ENCODE measurements at regions not wholly inside any gene's neighbourhood (a gene's known extent, or its start where the extent isn't known, plus 50 kb on each side); places are given as distances from the start of the nearest gene placed in this dataset.

GRCh38 chr7:10212649-10213048 is 761.0 kb upstream of the PHF14 start:
- Histone ChIP-seq H3K4me1 (ENCODE audit: insufficient read depth, low read length, severe bottlenecking) (no peaks in the 10 kb centered on the region), H3K27me3 (ENCODE audit: insufficient read depth, low read length) (no peaks in the 10 kb centered on the region), H3K9me2 (ENCODE audit: low read depth, low read length) (no peaks in the 10 kb centered on the region), H3K9me3 (ENCODE audit: low read length) (no peaks in the 10 kb centered on the region), H3F3A (ENCODE audit: insufficient read depth, low read length) (no peaks in the 10 kb centered on the region), H3K9ac (ENCODE audit: low read length) (no peak overlapping the region), H4K20me1 (ENCODE audit: insufficient read depth, low read length) (no peaks in the 10 kb centered on the region), H3K27ac (ENCODE audit: low read depth, low read length, poor library complexity, severe bottlenecking) (no peak overlapping the region), H3K4me2 (ENCODE audit: low read length) (no peak overlapping the region), H3K36me3 (ENCODE audit: insufficient read depth, low read length) (no peaks in the 10 kb centered on the region; the same call in 1 of the 2 replicates), H3K4me3 (ENCODE audit: low read depth, low read length, poor library complexity, severe bottlenecking) (no peak overlapping the region), H3K79me2 (ENCODE audit: insufficient read depth, low read length) (no peaks in the 10 kb centered on the region), H2AFZ (ENCODE audit: low read length) (no peak overlapping the region)
- no peak for TF ChIP-seq CTCF (IDR thresholded peaks at IDR 0.05; ENCODE audit: low read length)
- TF ChIP-seq EZH2 (IDR thresholded peaks at IDR 0.05; ENCODE audit: borderline replicate concordance, low read length): no peak

DNA sequence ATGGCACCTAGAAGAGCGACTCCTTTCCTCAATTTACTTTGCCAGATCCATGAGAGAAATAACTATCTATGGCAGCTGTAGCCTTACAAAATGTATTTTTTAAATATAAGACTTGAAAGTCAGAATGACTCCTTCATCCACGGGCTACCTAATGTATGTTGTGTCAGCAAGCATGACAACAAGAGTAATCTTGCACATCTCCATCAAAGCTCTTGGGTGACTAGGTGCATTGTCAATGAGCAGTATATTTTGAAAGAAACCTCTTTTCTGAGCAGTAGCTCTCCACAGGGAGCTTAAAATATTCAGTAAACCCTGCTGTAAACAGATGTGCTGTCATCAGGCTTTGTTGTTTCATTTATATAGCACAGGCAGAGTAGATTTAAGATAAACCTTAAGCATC is 757.2 kb upstream of the PHF14 start:
- no peak overlapping the region for H2AFZ ChIP-seq (ENCODE audit: low read length)
- H3K4me2 ChIP-seq (ENCODE audit: low read length): no peak overlapping the region
- H3K27ac ChIP-seq (ENCODE audit: low read depth, low read length, poor library complexity, severe bottlenecking): no peak overlapping the region
- no peak overlapping the region for H3K9ac ChIP-seq (ENCODE audit: low read length)
- H4K20me1 ChIP-seq (ENCODE audit: insufficient read depth, low read length): no peaks in the 10 kb centered on the region
- no peak overlapping the region for H3K4me3 ChIP-seq (ENCODE audit: low read depth, low read length, poor library complexity, severe bottlenecking)
- no peaks in the 10 kb centered on the region for H3K9me3 ChIP-seq (ENCODE audit: low read length)
- no peak for TF ChIP-seq CTCF (IDR thresholded peaks at IDR 0.05; ENCODE audit: low read length)
- no peak for TF ChIP-seq EZH2 (IDR thresholded peaks at IDR 0.05; ENCODE audit: borderline replicate concordance, low read length)
- H3F3A ChIP-seq (ENCODE audit: insufficient read depth, low read length): no peaks in the 10 kb centered on the region
- H3K36me3 ChIP-seq (ENCODE audit: insufficient read depth, low read length): no peaks in the 10 kb centered on the region; the same call in 1 of the 2 replicates
- no peaks in the 10 kb centered on the region for H3K4me1 ChIP-seq (ENCODE audit: insufficient read depth, low read length, severe bottlenecking)
- H3K79me2 ChIP-seq (ENCODE audit: insufficient read depth, low read length): no peaks in the 10 kb centered on the region
- H3K27me3 ChIP-seq (ENCODE audit: insufficient read depth, low read length): no peaks in the 10 kb centered on the region
- no peaks in the 10 kb centered on the region for H3K9me2 ChIP-seq (ENCODE audit: low read depth, low read length)

- TF ChIP-seq EZH2 (IDR thresholded peaks at IDR 0.05; ENCODE audit: borderline replicate concordance, low read length): no peak
- no peak for TF ChIP-seq CTCF (IDR thresholded peaks at IDR 0.05; ENCODE audit: low read length)
- H3K79me2 ChIP-seq (ENCODE audit: insufficient read depth, low read length): no peaks in the 10 kb centered on the region
- no peak overlapping the region for H3K4me3 ChIP-seq (ENCODE audit: low read depth, low read length, poor library complexity, severe bottlenecking)
Measured at GRCh38 chr7:10221084-10221483, 752.6 kb upstream of the PHF14 start.

More at GRCh38 chr7:10221084-10221483, 752.6 kb upstream of the PHF14 start:
- H3F3A ChIP-seq (ENCODE audit: insufficient read depth, low read length): no peaks in the 10 kb centered on the region
- no peaks in the 10 kb centered on the region for H3K27me3 ChIP-seq (ENCODE audit: insufficient read depth, low read length)
- H3K4me1 ChIP-seq (ENCODE audit: insufficient read depth, low read length, severe bottlenecking): no peaks in the 10 kb centered on the region
- no peaks in the 10 kb centered on the region for H3K9me3 ChIP-seq (ENCODE audit: low read length)
- H3K9me2 ChIP-seq (ENCODE audit: low read depth, low read length): no peaks in the 10 kb centered on the region
- H3K27ac ChIP-seq (ENCODE audit: low read depth, low read length, poor library complexity, severe bottlenecking): no peak overlapping the region
- no peak overlapping the region for H3K4me2 ChIP-seq (ENCODE audit: low read length)
- H2AFZ ChIP-seq (ENCODE audit: low read length): no peak overlapping the region
- no peaks in the 10 kb centered on the region for H3K36me3 ChIP-seq (ENCODE audit: insufficient read depth, low read length)
- no peak overlapping the region for H3K9ac ChIP-seq (ENCODE audit: low read length)
- H4K20me1 ChIP-seq (ENCODE audit: insufficient read depth, low read length): no peaks in the 10 kb centered on the region

Data from OCI-LY1 (cell line).